WTC11 (cell line): ENCODE measurements at regions not wholly inside any gene's neighbourhood (a gene's known extent, or its start where the extent isn't known, plus 50 kb on each side); places are given as distances from the start of the nearest gene placed in this dataset.

Experiments
- ATAC-seq: fragments of 200-7000 bp; cut with Tn5 transposase; 2 replicates; pipeline ENCODE4 v1.10.0; 2021; ENCODE audit warnings: mild to moderate bottlenecking, moderate library complexity
- CTCF ChIA-PET: fragments of 300-600 bp; sonication (Branson Sonifier 250); formaldehyde crosslinking; loops from one replicate; lab custom pipeline; 2021; ENCODE audit warnings: antibody characterized with exemption; lab: Charles Lee
- POLR2A ChIA-PET: fragments of 350-600 bp; sonication (Branson Sonifier 250); formaldehyde crosslinking; loops from one replicate; lab custom pipeline; 2021; ENCODE audit warnings: antibody characterized with exemption; lab: Charles Lee
- DNase-seq: peaks from one replicate; pipeline ENCODE4 v3.0.0; 2021; ENCODE audit warnings: low spot score
- H3K27ac Mint-ChIP-seq: 2 replicates; pipeline ENCODE4 v1.8.0; 2021; ENCODE audit warnings: mixed read lengths
- H3K27me3 Mint-ChIP-seq: 2 replicates; pipeline ENCODE4 v1.8.0; 2021; ENCODE audit warnings: low read depth, mild to moderate bottlenecking, moderate library complexity, mixed read lengths
- H3K36me3 Mint-ChIP-seq: 2 replicates; pipeline ENCODE4 v1.8.0; 2021; ENCODE audit warnings: mixed read lengths
- H3K4me1 Mint-ChIP-seq: 2 replicates; pipeline ENCODE4 v1.8.0; 2022; ENCODE audit warnings: mixed read lengths
- H3K4me3 Mint-ChIP-seq: 2 replicates; pipeline ENCODE4 v1.8.0; 2021; ENCODE audit warnings: mild to moderate bottlenecking, moderate library complexity, mixed read lengths
- H3K9me3 Mint-ChIP-seq: 2 replicates; pipeline ENCODE4 v1.8.0; 2021; ENCODE audit warnings: mixed read lengths
- CBFB ChIP-seq: sonication (generic); formaldehyde crosslinking; IDR thresholded peaks from 2 replicates; pipeline ENCODE4 v1.8.1; 2022; ENCODE audit warnings: mild to moderate bottlenecking, low read depth, missing genetic modification reagents
- CREB1 ChIP-seq: sonication (generic); formaldehyde crosslinking; IDR thresholded peaks from 2 replicates; pipeline ENCODE4 v1.8.0; 2023; ENCODE audit warnings: mild to moderate bottlenecking, missing genetic modification reagents
- CTCF ChIP-seq: fragments of 200-600 bp; IDR thresholded peaks from 2 replicates; pipeline ENCODE4 v1.8.0; 2022; ENCODE audit warnings: antibody characterized with exemption
- ELF4 ChIP-seq: sonication (generic); formaldehyde crosslinking; IDR thresholded peaks from 2 replicates; pipeline ENCODE4 v1.8.1; 2022; ENCODE audit warnings: low read depth, mild to moderate bottlenecking, moderate library complexity, missing genetic modification reagents
- ETV6 ChIP-seq: sonication (generic); formaldehyde crosslinking; IDR thresholded peaks from 2 replicates; pipeline ENCODE4 v1.8.1; 2022; ENCODE audit warnings: mild to moderate bottlenecking, missing genetic modification reagents
- GRHL2 ChIP-seq: fragments of 250-450 bp; sonication (Bioruptor Pico); IDR thresholded peaks from 2 replicates; pipeline ENCODE4 v1.8.0; 2022; ENCODE audit warnings: mild to moderate bottlenecking, moderate library complexity; ENCODE audit not compliant: insufficient replicate concordance, severe bottlenecking
- IRF1 ChIP-seq: sonication (generic); formaldehyde crosslinking; IDR thresholded peaks from 2 replicates; pipeline ENCODE4 v1.8.0; 2023; ENCODE audit warnings: missing genetic modification reagents
- MYBL2 ChIP-seq: sonication (generic); formaldehyde crosslinking; IDR thresholded peaks from 2 replicates; pipeline ENCODE4 v1.8.1; 2023; ENCODE audit warnings: mild to moderate bottlenecking, moderate library complexity, missing genetic modification reagents
- NR1H2 ChIP-seq: sonication (generic); formaldehyde crosslinking; IDR thresholded peaks from 2 replicates; pipeline ENCODE4 v1.9.0; 2021; ENCODE audit warnings: mild to moderate bottlenecking, moderate library complexity, missing genetic modification reagents
- PRRX2 ChIP-seq: fragments of 250-450 bp; sonication (Bioruptor Pico); IDR thresholded peaks from 2 replicates; pipeline ENCODE4 v1.8.0; 2021; ENCODE audit warnings: mild to moderate bottlenecking
- RORB ChIP-seq: fragments of 250-450 bp; sonication (Bioruptor Pico); IDR thresholded peaks from 2 replicates; pipeline ENCODE4 v1.9.0; 2021; ENCODE audit warnings: mild to moderate bottlenecking
- SOX15 ChIP-seq: fragments of 250-450 bp; sonication (Bioruptor Pico); IDR thresholded peaks from 2 replicates; pipeline ENCODE4 v1.9.0; 2021; ENCODE audit warnings: mild to moderate bottlenecking
- SP1 ChIP-seq: sonication (generic); formaldehyde crosslinking; conservative IDR thresholded peaks from 2 replicates; pipeline ENCODE4 v1.8.1; 2022; ENCODE audit warnings: missing genetic modification reagents
- TCF7 ChIP-seq: sonication (generic); formaldehyde crosslinking; IDR thresholded peaks from 2 replicates; pipeline ENCODE4 v1.8.0; 2022; ENCODE audit warnings: mild to moderate bottlenecking, low read depth, missing genetic modification reagents, moderate library complexity
- TP53 ChIP-seq: sonication (generic); formaldehyde crosslinking; IDR thresholded peaks from 2 replicates; pipeline ENCODE4 v1.8.1; 2023; ENCODE audit warnings: mild to moderate bottlenecking, missing genetic modification reagents
- ZBTB21 ChIP-seq: sonication (generic); formaldehyde crosslinking; IDR thresholded peaks from 2 replicates; pipeline ENCODE4 v1.8.1; 2023; ENCODE audit warnings: mild to moderate bottlenecking, missing genetic modification reagents, borderline replicate concordance
- ZNF121 ChIP-seq: sonication (generic); formaldehyde crosslinking; IDR thresholded peaks from 2 replicates; pipeline ENCODE4 v1.8.0; 2023; ENCODE audit warnings: missing genetic modification reagents
- ZNF232 ChIP-seq: sonication (generic); formaldehyde crosslinking; IDR thresholded peaks from 2 replicates; pipeline ENCODE4 v1.8.0; 2022; ENCODE audit warnings: mild to moderate bottlenecking, missing genetic modification reagents
- ZNF263 ChIP-seq: sonication (generic); formaldehyde crosslinking; IDR thresholded peaks from 2 replicates; pipeline ENCODE4 v1.8.1; 2022; ENCODE audit warnings: low read depth, mild to moderate bottlenecking, moderate library complexity, missing genetic modification reagents
- TF ChIP-seq, protein P1 (sequence below): sonication (generic); formaldehyde crosslinking; IDR thresholded peaks from 2 replicates; pipeline ENCODE4 v1.8.0; 2022; ENCODE audit warnings: missing genetic modification reagents
- TF ChIP-seq, protein P2 (sequence below): fragments of 250-450 bp; sonication (Bioruptor Pico); IDR thresholded peaks from 2 replicates; pipeline ENCODE4 v1.9.0; 2021; ENCODE audit warnings: mild to moderate bottlenecking, borderline replicate concordance
- TF ChIP-seq, protein P3 (sequence below): fragments of 250-450 bp; sonication (Bioruptor Pico); IDR thresholded peaks from 2 replicates; pipeline ENCODE4 v1.9.0; 2021; ENCODE audit warnings: moderate library complexity, mild to moderate bottlenecking, inconsistent platforms, borderline replicate concordance
- TF ChIP-seq, protein P4 (sequence below): sonication (generic); formaldehyde crosslinking; IDR thresholded peaks from 2 replicates; pipeline ENCODE4 v1.8.0; 2022; ENCODE audit warnings: mild to moderate bottlenecking, missing genetic modification reagents

DNA sequence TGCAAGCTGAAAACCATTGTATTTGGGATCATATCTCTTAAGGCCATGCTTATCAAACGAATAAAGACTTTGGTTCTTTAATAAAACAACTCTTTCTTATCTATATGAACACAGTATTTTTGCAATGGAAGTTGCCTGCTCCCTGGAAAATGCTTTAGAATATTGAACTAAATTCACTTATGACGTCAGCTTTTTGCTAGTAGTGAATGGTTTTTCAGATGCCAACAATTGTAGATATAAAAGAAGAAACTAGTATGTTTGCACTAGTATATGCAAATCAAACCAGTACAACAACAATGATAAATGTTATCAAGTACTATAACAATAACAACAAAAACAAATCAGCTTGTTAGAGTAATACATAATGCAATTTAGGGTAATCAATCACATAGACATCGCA is 1462.9 kb downstream of the SUCLG1 start:
- TF ChIP-seq, protein P1, sequence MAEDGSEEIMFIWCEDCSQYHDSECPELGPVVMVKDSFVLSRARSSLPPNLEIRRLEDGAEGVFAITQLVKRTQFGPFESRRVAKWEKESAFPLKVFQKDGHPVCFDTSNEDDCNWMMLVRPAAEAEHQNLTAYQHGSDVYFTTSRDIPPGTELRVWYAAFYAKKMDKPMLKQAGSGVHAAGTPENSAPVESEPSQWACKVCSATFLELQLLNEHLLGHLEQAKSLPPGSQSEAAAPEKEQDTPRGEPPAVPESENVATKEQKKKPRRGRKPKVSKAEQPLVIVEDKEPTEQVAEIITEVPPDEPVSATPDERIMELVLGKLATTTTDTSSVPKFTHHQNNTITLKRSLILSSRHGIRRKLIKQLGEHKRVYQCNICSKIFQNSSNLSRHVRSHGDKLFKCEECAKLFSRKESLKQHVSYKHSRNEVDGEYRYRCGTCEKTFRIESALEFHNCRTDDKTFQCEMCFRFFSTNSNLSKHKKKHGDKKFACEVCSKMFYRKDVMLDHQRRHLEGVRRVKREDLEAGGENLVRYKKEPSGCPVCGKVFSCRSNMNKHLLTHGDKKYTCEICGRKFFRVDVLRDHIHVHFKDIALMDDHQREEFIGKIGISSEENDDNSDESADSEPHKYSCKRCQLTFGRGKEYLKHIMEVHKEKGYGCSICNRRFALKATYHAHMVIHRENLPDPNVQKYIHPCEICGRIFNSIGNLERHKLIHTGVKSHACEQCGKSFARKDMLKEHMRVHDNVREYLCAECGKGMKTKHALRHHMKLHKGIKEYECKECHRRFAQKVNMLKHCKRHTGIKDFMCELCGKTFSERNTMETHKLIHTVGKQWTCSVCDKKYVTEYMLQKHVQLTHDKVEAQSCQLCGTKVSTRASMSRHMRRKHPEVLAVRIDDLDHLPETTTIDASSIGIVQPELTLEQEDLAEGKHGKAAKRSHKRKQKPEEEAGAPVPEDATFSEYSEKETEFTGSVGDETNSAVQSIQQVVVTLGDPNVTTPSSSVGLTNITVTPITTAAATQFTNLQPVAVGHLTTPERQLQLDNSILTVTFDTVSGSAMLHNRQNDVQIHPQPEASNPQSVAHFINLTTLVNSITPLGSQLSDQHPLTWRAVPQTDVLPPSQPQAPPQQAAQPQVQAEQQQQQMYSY (CRISPR knock-in tag), result no peak
- TF ChIP-seq ETV6 (CRISPR knock-in tag) (no peak), ZNF232 (no peak), RORB (CRISPR knock-in tag) (no peak), NR1H2 (no peak), CBFB (CRISPR knock-in tag) (no peak), ZBTB21 (CRISPR knock-in tag) (no peak), TP53 (CRISPR knock-in tag) (no peak), CREB1 (CRISPR knock-in tag) (no peak), MYBL2 (no peak), SP1 (CRISPR knock-in tag) (no peak)
- TF ChIP-seq, protein P2, sequence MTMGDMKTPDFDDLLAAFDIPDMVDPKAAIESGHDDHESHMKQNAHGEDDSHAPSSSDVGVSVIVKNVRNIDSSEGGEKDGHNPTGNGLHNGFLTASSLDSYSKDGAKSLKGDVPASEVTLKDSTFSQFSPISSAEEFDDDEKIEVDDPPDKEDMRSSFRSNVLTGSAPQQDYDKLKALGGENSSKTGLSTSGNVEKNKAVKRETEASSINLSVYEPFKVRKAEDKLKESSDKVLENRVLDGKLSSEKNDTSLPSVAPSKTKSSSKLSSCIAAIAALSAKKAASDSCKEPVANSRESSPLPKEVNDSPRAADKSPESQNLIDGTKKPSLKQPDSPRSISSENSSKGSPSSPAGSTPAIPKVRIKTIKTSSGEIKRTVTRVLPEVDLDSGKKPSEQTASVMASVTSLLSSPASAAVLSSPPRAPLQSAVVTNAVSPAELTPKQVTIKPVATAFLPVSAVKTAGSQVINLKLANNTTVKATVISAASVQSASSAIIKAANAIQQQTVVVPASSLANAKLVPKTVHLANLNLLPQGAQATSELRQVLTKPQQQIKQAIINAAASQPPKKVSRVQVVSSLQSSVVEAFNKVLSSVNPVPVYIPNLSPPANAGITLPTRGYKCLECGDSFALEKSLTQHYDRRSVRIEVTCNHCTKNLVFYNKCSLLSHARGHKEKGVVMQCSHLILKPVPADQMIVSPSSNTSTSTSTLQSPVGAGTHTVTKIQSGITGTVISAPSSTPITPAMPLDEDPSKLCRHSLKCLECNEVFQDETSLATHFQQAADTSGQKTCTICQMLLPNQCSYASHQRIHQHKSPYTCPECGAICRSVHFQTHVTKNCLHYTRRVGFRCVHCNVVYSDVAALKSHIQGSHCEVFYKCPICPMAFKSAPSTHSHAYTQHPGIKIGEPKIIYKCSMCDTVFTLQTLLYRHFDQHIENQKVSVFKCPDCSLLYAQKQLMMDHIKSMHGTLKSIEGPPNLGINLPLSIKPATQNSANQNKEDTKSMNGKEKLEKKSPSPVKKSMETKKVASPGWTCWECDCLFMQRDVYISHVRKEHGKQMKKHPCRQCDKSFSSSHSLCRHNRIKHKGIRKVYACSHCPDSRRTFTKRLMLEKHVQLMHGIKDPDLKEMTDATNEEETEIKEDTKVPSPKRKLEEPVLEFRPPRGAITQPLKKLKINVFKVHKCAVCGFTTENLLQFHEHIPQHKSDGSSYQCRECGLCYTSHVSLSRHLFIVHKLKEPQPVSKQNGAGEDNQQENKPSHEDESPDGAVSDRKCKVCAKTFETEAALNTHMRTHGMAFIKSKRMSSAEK (CRISPR knock-in tag), result no peak
- TF ChIP-seq, protein P3, sequence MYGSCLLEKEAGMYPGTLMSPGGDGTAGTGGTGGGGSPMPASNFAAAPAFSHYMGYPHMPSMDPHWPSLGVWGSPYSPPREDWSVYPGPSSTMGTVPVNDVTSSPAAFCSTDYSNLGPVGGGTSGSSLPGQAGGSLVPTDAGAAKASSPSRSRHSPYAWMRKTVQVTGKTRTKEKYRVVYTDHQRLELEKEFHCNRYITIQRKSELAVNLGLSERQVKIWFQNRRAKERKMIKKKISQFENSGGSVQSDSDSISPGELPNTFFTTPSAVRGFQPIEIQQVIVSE (CRISPR knock-in tag), result no peak
- TF ChIP-seq, protein P4, sequence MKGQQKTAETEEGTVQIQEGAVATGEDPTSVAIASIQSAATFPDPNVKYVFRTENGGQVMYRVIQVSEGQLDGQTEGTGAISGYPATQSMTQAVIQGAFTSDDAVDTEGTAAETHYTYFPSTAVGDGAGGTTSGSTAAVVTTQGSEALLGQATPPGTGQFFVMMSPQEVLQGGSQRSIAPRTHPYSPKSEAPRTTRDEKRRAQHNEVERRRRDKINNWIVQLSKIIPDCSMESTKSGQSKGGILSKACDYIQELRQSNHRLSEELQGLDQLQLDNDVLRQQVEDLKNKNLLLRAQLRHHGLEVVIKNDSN (CRISPR knock-in tag), result no peak
- no peaks in the 10 kb centered on the region for H3K36me3 Mint-ChIP-seq
- ChIA-PET CTCF (no interaction called here), POLR2A (no interaction called here)
- no peak overlapping the region for H3K27ac Mint-ChIP-seq
- H3K27me3 Mint-ChIP-seq, result no peaks in the 10 kb centered on the region
- no peaks in the 10 kb centered on the region for H3K9me3 Mint-ChIP-seq
- peaks cover 15% of the 10 kb centered on the region for H3K4me1 Mint-ChIP-seq
- H3K4me3 Mint-ChIP-seq, result no peak overlapping the region
- ATAC-seq (no peak), DNase-seq (no peak)

DNA sequence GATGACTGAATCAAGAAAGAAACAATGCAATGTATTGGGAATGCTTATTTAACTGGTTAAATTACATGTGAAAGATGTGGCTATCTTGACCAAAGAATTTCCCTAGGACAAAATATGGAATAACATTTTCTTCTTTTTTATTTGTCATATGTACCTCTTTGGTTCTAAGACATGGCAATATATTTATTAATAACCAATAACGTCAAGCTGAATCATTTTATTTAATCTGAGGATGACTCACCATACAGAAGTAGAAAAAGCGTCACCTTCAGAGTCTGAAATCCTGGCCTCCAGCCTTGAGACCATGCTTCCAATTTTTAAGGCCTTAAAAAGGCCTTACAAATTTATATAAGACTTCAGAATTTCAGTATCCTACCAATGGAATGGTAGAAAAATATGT is 1464.9 kb downstream of the SUCLG1 start:
- CTCF ChIA-PET, result no interaction called here
- H3K9me3 Mint-ChIP-seq, result no peaks in the 10 kb centered on the region
- ATAC-seq (no peak), DNase-seq (no peak)
- no peak overlapping the region for H3K27ac Mint-ChIP-seq
- H3K36me3 Mint-ChIP-seq, result no peaks in the 10 kb centered on the region
- POLR2A ChIA-PET, result no interaction called here
- H3K4me3 Mint-ChIP-seq, result no peak overlapping the region
- H3K27me3 Mint-ChIP-seq, result no peaks in the 10 kb centered on the region
- TF ChIP-seq PRRX2 (CRISPR knock-in tag), result no peak
- TF ChIP-seq CTCF, result no peak
- TF ChIP-seq ELF4, result no peak
- TF ChIP-seq, protein P3 (CRISPR knock-in tag), result no peak
- no peak for TF ChIP-seq ETV6 (CRISPR knock-in tag)
- no peak for TF ChIP-seq CREB1 (CRISPR knock-in tag)
- no peak for TF ChIP-seq ZNF121 (CRISPR knock-in tag)
- TF ChIP-seq TCF7 (CRISPR knock-in tag), result no peak
- no peak for TF ChIP-seq IRF1 (CRISPR knock-in tag)
- no peak for TF ChIP-seq ZNF263 (CRISPR knock-in tag)
- no peak for TF ChIP-seq SOX15 (CRISPR knock-in tag)
- TF ChIP-seq GRHL2 (CRISPR knock-in tag), result no peak
- H3K4me1 Mint-ChIP-seq, result peaks cover 21% of the 10 kb centered on the region
